ENCODE measurements at regions not wholly inside any gene's neighbourhood (a gene's known extent, or its start where the extent isn't known, plus 50 kb on each side); places are given as distances from the start of the nearest gene placed in this dataset.

- H3K9ac ChIP-seq (replicated peaks in 1 of 4; ENCODE audit: extremely low read depth in 1 of 4, low read depth in 3 of 4, low read length in 3 of 4): no peak overlapping the region
- no peak for TF ChIP-seq CBX5 (IDR thresholded peaks at IDR 0.05; ENCODE audit: low read depth, low read length)
- TF ChIP-seq SP4 (IDR thresholded peaks at IDR 0.05; ENCODE audit: low read length): no peak
- no peak for FAIRE-seq
- no peaks in the 10 kb centered on the region; a peak in 1 of 4 replicates for H3K79me2 ChIP-seq (ENCODE audit: control insufficient read depth in 1 of 2, insufficient read depth in 2 of 2, low read length in 2 of 2)
- H3K14ac ChIP-seq (ENCODE audit: insufficient read length): no peak overlapping the region
- 0 out of 2 replicates have a peak overlapping the region, but pooled peaks have one; percentile 14 for H2BK5ac ChIP-seq (ENCODE audit: low read depth, low read length)
- no peaks in the 10 kb centered on the region for H3K9me3 ChIP-seq (ENCODE audit: insufficient read depth in 2 of 2, low read depth in 1 of 2, low read length in 1 of 2)
- H2BK15ac ChIP-seq (ENCODE audit: low read length): no peak overlapping the region
- no peak overlapping the region for H3K4me2 ChIP-seq (ENCODE audit: insufficient read depth in 1 of 2, low read depth in 2 of 2, low read length in 2 of 2)
- ChIA-PET CTCF (ENCODE audit: partially characterized antibody) (interaction anchor here (0.6 to 2.0 kb wide), 6 partner anchors 18 to 103 kb away, joined by 3 to 7 read pairs (median 4); no protein-coding TSS in a partner anchor), POLR2A (ENCODE audit: partially characterized antibody) (no interaction called here)
- peaks cover 0 to 2% (median 0%) of the 10 kb centered on the region in 4 experiments; a peak in 2 of 7 replicates for H3K4me1 ChIP-seq (replicated peaks in 1 of 4; ENCODE audit: control insufficient read depth in 3 of 4, insufficient read depth in 4 of 4, low read length in 3 of 4)
- H3K4ac ChIP-seq (replicated peaks; ENCODE audit: insufficient read length, low read depth, low read length): no peak overlapping the region
- no peak overlapping the region for H3K56ac ChIP-seq (replicated peaks; ENCODE audit: insufficient read length, low read depth, low read length)
- no peak overlapping the region for H3K27ac ChIP-seq (ENCODE audit: low read depth, low read length)
- no peaks in the 10 kb centered on the region for H3K27me3 ChIP-seq (replicated peaks in 1 of 4; ENCODE audit: control insufficient read depth in 3 of 4, extremely low read depth in 1 of 4, insufficient read depth in 3 of 4, low read length in 3 of 4)
- no peak overlapping the region for H4K5ac ChIP-seq (ENCODE audit: insufficient read length, low read depth, low read length)
- no peaks in the 10 kb centered on the region for H4K20me1 ChIP-seq (replicated peaks in 1 of 2; ENCODE audit: control insufficient read depth in 1 of 2, insufficient read depth in 2 of 2, low read length in 2 of 2)
- no peak overlapping the region for H2AFZ ChIP-seq (ENCODE audit: low read length)
- no peak for DNase-seq (ENCODE audit: low read depth in 1 of 2, low spot score in 2 of 2)
- no peak overlapping the region; the same call in 1 of the 2 replicates for H2BK20ac ChIP-seq (ENCODE audit: low read length)
- no peak overlapping the region for H3K18ac ChIP-seq (ENCODE audit: extremely low read depth, low read length)
- H4K91ac ChIP-seq (replicated peaks; ENCODE audit: insufficient read length, low read length): no peak overlapping the region
- no peak overlapping the region for H2BK120ac ChIP-seq (replicated peaks; ENCODE audit: low read depth, low read length)
- WGBS, 2 experiments (ENCODE audit: extremely low coverage in 1 of 2, insufficient coverage in 1 of 2, insufficient read length in 1 of 2, insufficient replicate concordance in 2 of 2, low coverage in 1 of 2, low lambda C conversion rate in 2 of 2, missing lambda C conversion rate in 1 of 2): 90% methylated on average over 7 of the region's 7 CpGs; no CpG with 5 or more reads in 1 of the 2 experiments
- H3K79me1 ChIP-seq (ENCODE audit: low read depth, low read length): no peaks in the 10 kb centered on the region
- no peak overlapping the region for H4K8ac ChIP-seq (ENCODE audit: extremely low read depth, insufficient read depth, low read length)
- no peak overlapping the region; the same call in 1 of the 2 replicates for H2AK5ac ChIP-seq (ENCODE audit: low read depth, low read length)
- no peaks in the 10 kb centered on the region for H3K23me2 ChIP-seq (ENCODE audit: low read depth, low read length)
- H3K23ac ChIP-seq (ENCODE audit: insufficient read length): no peak overlapping the region
- H3K36me3 ChIP-seq (ENCODE audit: control insufficient read depth in 2 of 4, insufficient read depth in 4 of 4, low read length in 3 of 4): no peaks in the 10 kb centered on the region
- H2BK12ac ChIP-seq (ENCODE audit: low read depth, low read length): peak overlapping the region; percentile 46; the same call in 1 of the 2 replicates
- no peak overlapping the region for H3K4me3 ChIP-seq (ENCODE audit: extremely low read depth in 1 of 4, insufficient read depth in 2 of 4, low read depth in 3 of 4, low read length in 4 of 4)
These were observed 113.9 kb downstream of the TSN start for GRCh38 chr2:121869363-121869762.
